ENCODE measurements at regions not wholly inside any gene's neighbourhood (a gene's known extent, or its start where the extent isn't known, plus 50 kb on each side); places are given as distances from the start of the nearest gene placed in this dataset.

- no peak for DNase-seq (ENCODE audit: low read depth, low spot score)
Observed at GRCh38 chr4:151604238-151604637, 156.6 kb downstream of the GATB start.

- DNase-seq (ENCODE audit: low read depth, low spot score): no peak
Observed at GRCh38 chr4:151605215-151605614, 155.6 kb downstream of the GATB start.

- no peak for DNase-seq (ENCODE audit: low read depth, low spot score)
Observed at GRCh38 chr4:151606061-151606460, 154.7 kb downstream of the GATB start.

- DNase-seq (ENCODE audit: low read depth, low spot score): no peak
Observed at GRCh38 chr4:151610229-151610628, 150.6 kb downstream of the GATB start.

- no peak for DNase-seq (ENCODE audit: low read depth, low spot score)
Observed at GRCh38 chr4:151611960-151612359, 148.8 kb downstream of the GATB start.

GRCh38 chr4:151613290-151613689 is 147.5 kb downstream of the GATB start:
- DNase-seq (ENCODE audit: low read depth, low spot score): no peak

- no peak for DNase-seq (ENCODE audit: low read depth, low spot score)
Observed at GRCh38 chr4:151614561-151614960, 146.2 kb downstream of the GATB start.

GRCh38 chr4:151618858-151619257 is 141.9 kb downstream of the GATB start:
- DNase-seq (ENCODE audit: low read depth, low spot score): no peak

GRCh38 chr4:151620066-151620465 is 140.7 kb downstream of the GATB start:
- no peak for DNase-seq (ENCODE audit: low read depth, low spot score)

Measured in iPS DF 19.7 (cell line).